ENCODE measurements at regions not wholly inside any gene's neighbourhood (a gene's known extent, or its start where the extent isn't known, plus 50 kb on each side); places are given as distances from the start of the nearest gene placed in this dataset.

GRCh38 chr5:91280362-91281269 is 102.5 kb downstream of the ARRDC3 start:
- TF ChIP-seq CTCF (IDR thresholded peaks at IDR 0.05) (no peak), EZH2 (IDR thresholded peaks at IDR 0.05; ENCODE audit: borderline replicate concordance, insufficient read depth, low read depth, low read length, poor library complexity, severe bottlenecking) (no peak)
